HCT116 (cell line): ENCODE measurements at regions not wholly inside any gene's neighbourhood (a gene's known extent, or its start where the extent isn't known, plus 50 kb on each side); places are given as distances from the start of the nearest gene placed in this dataset.

Experiments used
- ATAC-seq: fragments of 200-7000 bp; cut with Tn5 transposase; 2 replicates; pipeline ENCODE4 v1.9.1; 2020; ENCODE audit warnings: mild to moderate bottlenecking, moderate library complexity
- BruUV-seq: library from RNA; stranded (reverse); fragments of 400-500 nt; replicated peaks from 2 replicates; lab custom pipeline; 2021; lab: Mats Ljungman, UMichigan
- CTCF ChIA-PET: fragments of 300-600 bp; sonication (Branson Sonifier 250); formaldehyde crosslinking; loops from one replicate; lab custom pipeline; 2021; ENCODE audit warnings: antibody characterized with exemption; lab: Charles Lee
- POLR2A ChIA-PET: fragments of 300-600, 350-600 bp; sonication (Branson Sonifier 250); formaldehyde crosslinking; loops from one replicate; lab custom pipeline; 2021; ENCODE audit warnings: antibody characterized with exemption; lab: Charles Lee
- RAD21 ChIA-PET, 2 experiments: fragments of 300-600 bp; sonication (Branson Sonifier 250); formaldehyde crosslinking; loops; one replicate each; lab custom pipeline; 2023; ENCODE audit warnings: low total read pairs in 2 of 2; ENCODE audit not compliant: uncharacterized antibody in 2 of 2, unreplicated experiment in 2 of 2, low non-redundant PET in 1 of 2; lab: Charles Lee
- DNase-seq: peaks from one replicate; pipeline ENCODE4 v3.0.0-alpha.2; 2010; ENCODE audit warnings: low read depth, low spot score
- H2AFZ ChIP-seq: fragments of 200-600 bp; shearing (Covaris generic), sonication (generic); 2 replicates; pipeline ENCODE4 v1.6.1; 2017; ENCODE audit warnings: low read depth, mixed run types, mixed read lengths, antibody characterized with exemption, low read length; ENCODE audit not compliant: poor library complexity, severe bottlenecking
- H3K27ac ChIP-seq: 2 replicates; pipeline ENCODE4 v1.5.1; 2012; ENCODE audit warnings: low read depth, low read length
- H3K27me3 ChIP-seq: fragments of 200-600 bp; sonication (generic); 2 replicates; pipeline ENCODE4 v1.6.1; 2016; ENCODE audit warnings: mixed run types, low read length, mixed read lengths; ENCODE audit not compliant: insufficient read depth
- H3K36me3 ChIP-seq, 2 experiments: fragments of 200-500 bp in 1 of 2; fragments of 200-600 bp in 1 of 2; sonication (Bioruptor generic) in 1 of 2; sonication (generic) in 1 of 2; 2 replicates each; pipeline versions ENCODE4 v1.5.1 to v1.6.1; 2014 to 2016; ENCODE audit warnings: low read length in 2 of 2, inconsistent platforms in 1 of 2, mixed read lengths in 1 of 2, mixed run types in 1 of 2; ENCODE audit not compliant: insufficient read depth in 2 of 2, control insufficient read depth in 1 of 2
- H3K4me1 ChIP-seq, 2 experiments: fragments of 200-600 bp in 1 of 2; sonication (generic) in 1 of 2; 2 replicates each; pipeline versions ENCODE4 v1.5.1 to v1.6.1; 2012 to 2017; ENCODE audit warnings: low read length in 2 of 2, inconsistent platforms in 1 of 2, mild to moderate bottlenecking in 1 of 2, mixed read lengths in 1 of 2, mixed run types in 1 of 2, moderate library complexity in 1 of 2; ENCODE audit not compliant: insufficient read depth in 2 of 2, control insufficient read depth in 1 of 2
- H3K4me2 ChIP-seq: fragments of 200-600 bp; sonication (generic); 2 replicates; pipeline ENCODE4 v1.6.1; 2017; ENCODE audit warnings: mixed run types, low read length, mixed read lengths
- H3K4me3 ChIP-seq, 2 experiments: fragments of 200-600 bp in 1 of 2; sonication (generic) in 1 of 2; replicated peaks in 1 of 2; 2 replicates each; pipeline ENCODE4 v1.5.1; 2011 to 2016; ENCODE audit warnings: low read length in 2 of 2, control low read depth in 1 of 2, low read depth in 1 of 2, mild to moderate bottlenecking in 1 of 2, mixed read lengths in 1 of 2, mixed run types in 1 of 2
- H3K79me2 ChIP-seq: fragments of 200-600 bp; sonication (generic); 2 replicates; pipeline ENCODE4 v1.6.1; 2017; ENCODE audit warnings: mild to moderate bottlenecking, mixed run types, low read length, moderate library complexity, mixed read lengths; ENCODE audit not compliant: insufficient read depth
- H3K9ac ChIP-seq: fragments of 200-600 bp; sonication (generic); 2 replicates; pipeline ENCODE4 v1.6.1; 2016; ENCODE audit warnings: low read length, mixed read lengths
- H3K9me2 ChIP-seq: fragments of 200-600 bp; sonication (generic), shearing (Covaris generic); 2 replicates; pipeline ENCODE4 v1.6.1; 2017; ENCODE audit warnings: mixed run types, mild to moderate bottlenecking, moderate library complexity; ENCODE audit not compliant: insufficient read depth
- H3K9me3 ChIP-seq, 2 experiments: fragments of 200-500 bp in 1 of 2; fragments of 200-600 bp in 1 of 2; sonication (Bioruptor generic) in 1 of 2; sonication (generic) in 1 of 2; 2 replicates each; pipeline ENCODE4 v1.6.1; 2014 to 2017; ENCODE audit warnings: low read length in 2 of 2, mixed read lengths in 2 of 2, inconsistent platforms in 1 of 2, low read depth in 1 of 2, mild to moderate bottlenecking in 1 of 2, mixed run types in 1 of 2, moderate library complexity in 1 of 2; ENCODE audit not compliant: control insufficient read depth in 1 of 2, insufficient read depth in 1 of 2
- H4K20me1 ChIP-seq: fragments of 200-600 bp; sonication (generic), shearing (Covaris generic); 2 replicates; pipeline ENCODE4 v1.6.1; 2017; ENCODE audit warnings: mixed run types, mild to moderate bottlenecking, moderate library complexity; ENCODE audit not compliant: insufficient read depth
- CBX3 ChIP-seq: IDR thresholded peaks from 2 replicates; pipeline ENCODE4 v1.6.1; 2012; ENCODE audit warnings: low read depth
- CEBPB ChIP-seq: IDR thresholded peaks from 2 replicates; pipeline ENCODE4 v1.6.1; 2012; ENCODE audit warnings: low read depth
- ELF1 ChIP-seq: IDR thresholded peaks from 2 replicates; pipeline ENCODE4 v1.6.1; 2012; ENCODE audit warnings: low read depth, borderline replicate concordance
- EZH2 ChIP-seq: fragments of 200-600 bp; sonication (generic); IDR thresholded peaks from 2 replicates; pipeline ENCODE4 v1.6.1; 2017; ENCODE audit warnings: antibody characterized with exemption, mixed run types
- EZH2phosphoT487 ChIP-seq: fragments of 200-600 bp; IDR thresholded peaks from 2 replicates; pipeline ENCODE4 v1.6.1; 2018; ENCODE audit warnings: antibody characterized with exemption, borderline replicate concordance
- FOSL1 ChIP-seq: IDR thresholded peaks from 2 replicates; pipeline ENCODE4 v1.6.1; 2012; ENCODE audit warnings: low read depth
- JUND ChIP-seq: IDR thresholded peaks from 2 replicates; pipeline ENCODE4 v1.6.1; 2012
- MAX ChIP-seq: IDR thresholded peaks from 2 replicates; pipeline ENCODE4 v1.6.1; 2012
- POLR2AphosphoS5 ChIP-seq: IDR thresholded peaks from 2 replicates; pipeline ENCODE4 v1.6.1; 2011; ENCODE audit warnings: mild to moderate bottlenecking, low read depth, low read length, moderate library complexity
- RAD21 ChIP-seq: IDR thresholded peaks from 2 replicates; pipeline ENCODE4 v1.6.1; 2012; ENCODE audit warnings: low read depth, mild to moderate bottlenecking
- SIN3A ChIP-seq: IDR thresholded peaks from 2 replicates; pipeline ENCODE4 v1.6.1; 2012; ENCODE audit warnings: low read depth
- SP1 ChIP-seq: IDR thresholded peaks from 2 replicates; pipeline ENCODE4 v1.6.1; 2012; ENCODE audit warnings: low read depth
- SRF ChIP-seq: IDR thresholded peaks from 2 replicates; pipeline ENCODE4 v1.6.1; 2012; ENCODE audit warnings: low read depth
- YY1 ChIP-seq: IDR thresholded peaks from 2 replicates; pipeline ENCODE4 v1.6.1; 2011; ENCODE audit warnings: low read length, low read depth, moderate library complexity, mild to moderate bottlenecking; ENCODE audit not compliant: insufficient replicate concordance; ENCODE audit errors: extremely low read depth
- ZBTB33 ChIP-seq: IDR thresholded peaks from 2 replicates; pipeline ENCODE4 v1.6.1; 2011; ENCODE audit warnings: mild to moderate bottlenecking, low read length, moderate library complexity; ENCODE audit not compliant: insufficient replicate concordance; ENCODE audit errors: extremely low read depth
- ZFX ChIP-seq: fragments of 450-650 bp; IDR thresholded peaks from 2 replicates; pipeline ENCODE4 v1.6.1; 2017
- ZNF274 ChIP-seq: fragments of 200-500 bp; sonication (Bioruptor generic); IDR thresholded peaks from 2 replicates; pipeline ENCODE4 v1.6.1; 2014; ENCODE audit warnings: mild to moderate bottlenecking, low read depth, low read length, inconsistent platforms
- intact Hi-C: fragments of 100-400 bp; cut with micrococcal nuclease; formaldehyde crosslinking; loops from 2 replicates; pipeline ENCODE4 v1.10.0; 2022
- TF ChIP-seq, protein P1 (sequence below): IDR thresholded peaks from 2 replicates; pipeline ENCODE4 v1.6.1; 2012; ENCODE audit warnings: low read depth
- TF ChIP-seq, protein P2 (sequence below), 3 experiments: fragments of 200-600 bp in 1 of 3; sonication (generic) in 1 of 3; IDR thresholded peaks in 2 of 3; conservative IDR thresholded peaks in 1 of 3; 2 replicates each; pipeline ENCODE4 v1.5.1; 2012 to 2017; ENCODE audit warnings: low read depth in 2 of 3, low read length in 2 of 3, antibody characterized with exemption in 1 of 3, borderline replicate concordance in 1 of 3, control low read depth in 1 of 3, mild to moderate bottlenecking in 1 of 3, mixed read lengths in 1 of 3, mixed run types in 1 of 3, moderate library complexity in 1 of 3; ENCODE audit not compliant: insufficient read depth in 1 of 3
- TF ChIP-seq, protein P3 (sequence below): IDR thresholded peaks from 2 replicates; pipeline ENCODE4 v1.6.1; 2012

- no peak overlapping the region for H3K27ac ChIP-seq
- TF ChIP-seq, protein P1, sequence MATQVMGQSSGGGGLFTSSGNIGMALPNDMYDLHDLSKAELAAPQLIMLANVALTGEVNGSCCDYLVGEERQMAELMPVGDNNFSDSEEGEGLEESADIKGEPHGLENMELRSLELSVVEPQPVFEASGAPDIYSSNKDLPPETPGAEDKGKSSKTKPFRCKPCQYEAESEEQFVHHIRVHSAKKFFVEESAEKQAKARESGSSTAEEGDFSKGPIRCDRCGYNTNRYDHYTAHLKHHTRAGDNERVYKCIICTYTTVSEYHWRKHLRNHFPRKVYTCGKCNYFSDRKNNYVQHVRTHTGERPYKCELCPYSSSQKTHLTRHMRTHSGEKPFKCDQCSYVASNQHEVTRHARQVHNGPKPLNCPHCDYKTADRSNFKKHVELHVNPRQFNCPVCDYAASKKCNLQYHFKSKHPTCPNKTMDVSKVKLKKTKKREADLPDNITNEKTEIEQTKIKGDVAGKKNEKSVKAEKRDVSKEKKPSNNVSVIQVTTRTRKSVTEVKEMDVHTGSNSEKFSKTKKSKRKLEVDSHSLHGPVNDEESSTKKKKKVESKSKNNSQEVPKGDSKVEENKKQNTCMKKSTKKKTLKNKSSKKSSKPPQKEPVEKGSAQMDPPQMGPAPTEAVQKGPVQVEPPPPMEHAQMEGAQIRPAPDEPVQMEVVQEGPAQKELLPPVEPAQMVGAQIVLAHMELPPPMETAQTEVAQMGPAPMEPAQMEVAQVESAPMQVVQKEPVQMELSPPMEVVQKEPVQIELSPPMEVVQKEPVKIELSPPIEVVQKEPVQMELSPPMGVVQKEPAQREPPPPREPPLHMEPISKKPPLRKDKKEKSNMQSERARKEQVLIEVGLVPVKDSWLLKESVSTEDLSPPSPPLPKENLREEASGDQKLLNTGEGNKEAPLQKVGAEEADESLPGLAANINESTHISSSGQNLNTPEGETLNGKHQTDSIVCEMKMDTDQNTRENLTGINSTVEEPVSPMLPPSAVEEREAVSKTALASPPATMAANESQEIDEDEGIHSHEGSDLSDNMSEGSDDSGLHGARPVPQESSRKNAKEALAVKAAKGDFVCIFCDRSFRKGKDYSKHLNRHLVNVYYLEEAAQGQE = no peak
- TF ChIP-seq, protein P2, sequence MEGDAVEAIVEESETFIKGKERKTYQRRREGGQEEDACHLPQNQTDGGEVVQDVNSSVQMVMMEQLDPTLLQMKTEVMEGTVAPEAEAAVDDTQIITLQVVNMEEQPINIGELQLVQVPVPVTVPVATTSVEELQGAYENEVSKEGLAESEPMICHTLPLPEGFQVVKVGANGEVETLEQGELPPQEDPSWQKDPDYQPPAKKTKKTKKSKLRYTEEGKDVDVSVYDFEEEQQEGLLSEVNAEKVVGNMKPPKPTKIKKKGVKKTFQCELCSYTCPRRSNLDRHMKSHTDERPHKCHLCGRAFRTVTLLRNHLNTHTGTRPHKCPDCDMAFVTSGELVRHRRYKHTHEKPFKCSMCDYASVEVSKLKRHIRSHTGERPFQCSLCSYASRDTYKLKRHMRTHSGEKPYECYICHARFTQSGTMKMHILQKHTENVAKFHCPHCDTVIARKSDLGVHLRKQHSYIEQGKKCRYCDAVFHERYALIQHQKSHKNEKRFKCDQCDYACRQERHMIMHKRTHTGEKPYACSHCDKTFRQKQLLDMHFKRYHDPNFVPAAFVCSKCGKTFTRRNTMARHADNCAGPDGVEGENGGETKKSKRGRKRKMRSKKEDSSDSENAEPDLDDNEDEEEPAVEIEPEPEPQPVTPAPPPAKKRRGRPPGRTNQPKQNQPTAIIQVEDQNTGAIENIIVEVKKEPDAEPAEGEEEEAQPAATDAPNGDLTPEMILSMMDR (IDR thresholded peaks at IDR 0.05 in 2 of 3, conservative IDR thresholded peaks at IDR 0.05 in 1 of 3; ENCODE audit: borderline replicate concordance in 1 of 3, insufficient read depth in 1 of 3, low read depth in 2 of 3, low read length in 2 of 3) = no peak
- no peak for TF ChIP-seq SP1
- TF ChIP-seq CBX3 = no peak
- TF ChIP-seq ELF1 = no peak
- no peak for TF ChIP-seq POLR2AphosphoS5
- TF ChIP-seq EZH2 = no peak
- TF ChIP-seq MAX = no peak
- TF ChIP-seq, protein P3, sequence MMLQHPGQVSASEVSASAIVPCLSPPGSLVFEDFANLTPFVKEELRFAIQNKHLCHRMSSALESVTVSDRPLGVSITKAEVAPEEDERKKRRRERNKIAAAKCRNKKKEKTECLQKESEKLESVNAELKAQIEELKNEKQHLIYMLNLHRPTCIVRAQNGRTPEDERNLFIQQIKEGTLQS = no peak
- no peak for TF ChIP-seq JUND
- TF ChIP-seq CEBPB = no peak
- TF ChIP-seq ZBTB33 = no peak
- no peak for TF ChIP-seq YY1
- no peak for TF ChIP-seq SRF
- TF ChIP-seq ZFX = no peak
- TF ChIP-seq ZNF274 = no peak
- no peak for TF ChIP-seq SIN3A
- no peak for TF ChIP-seq FOSL1
- no peak for TF ChIP-seq EZH2phosphoT487
- TF ChIP-seq RAD21 = no peak
- POLR2A ChIA-PET = no interaction called here
- H3K4me1 ChIP-seq = peaks cover 0 to 18% of the 10 kb centered on the region in 2 experiments; a peak in 2 of 4 replicates
- H3K4me2 ChIP-seq = no peak overlapping the region
- no peaks in the 10 kb centered on the region for H3K27me3 ChIP-seq
- no peaks in the 10 kb centered on the region for H3K9me2 ChIP-seq
- CTCF ChIA-PET = no interaction called here
- no peak overlapping the region for H3K9ac ChIP-seq
- intact Hi-C loops = no loop called here
- H4K20me1 ChIP-seq = no peaks in the 10 kb centered on the region
- H2AFZ ChIP-seq = no peak overlapping the region
- ATAC-seq (no peak), DNase-seq (no peak)
- BruUV-seq = no TSS peak
- H3K9me3 ChIP-seq = no peaks in the 10 kb centered on the region
- no peak overlapping the region for H3K4me3 ChIP-seq
- no peaks in the 10 kb centered on the region for H3K36me3 ChIP-seq
- RAD21 ChIA-PET = no interaction called here
- no peaks in the 10 kb centered on the region for H3K79me2 ChIP-seq
Measured at GRCh38 chr9:86764221-86764624, 183.1 kb downstream of the GAS1 start.
